Ramos (cell line): ENCODE measurements at regions not wholly inside any gene's neighbourhood (a gene's known extent, or its start where the extent isn't known, plus 50 kb on each side); places are given as distances from the start of the nearest gene placed in this dataset.

Experiments used
- in situ Hi-C: fragments of 300-500 bp; cut with MboI; formaldehyde crosslinking; loops from one replicate; pipeline ENCODE4 v1.14.3; 2022; ENCODE audit warnings: low sequenced_read_pairs; ENCODE audit not compliant: unreplicated experiment

- in situ Hi-C loops: no loop called here
Observed at GRCh38 chr4:20393486-20394100, 141.9 kb downstream of the SLIT2 start.

- in situ Hi-C loops: no loop called here
Observed at GRCh38 chr4:20394512-20394911, 142.8 kb downstream of the SLIT2 start.

GRCh38 chr4:20395160-20395773, 143.6 kb downstream of the SLIT2 start:
- in situ Hi-C loops: no loop called here

- in situ Hi-C loops: no loop called here
Observed at GRCh38 chr4:20403290-20403689, 151.6 kb downstream of the SLIT2 start.

- in situ Hi-C loops: no loop called here
Observed at GRCh38 chr4:20403846-20404245, 152.1 kb downstream of the SLIT2 start.

GRCh38 chr4:20408611-20409010, 156.9 kb downstream of the SLIT2 start:
- in situ Hi-C loops: no loop called here

- in situ Hi-C loops: no loop called here
Observed at GRCh38 chr4:20412072-20412471, 160.4 kb downstream of the SLIT2 start.

- in situ Hi-C loops: no loop called here
Observed at GRCh38 chr4:20416800-20417199, 165.1 kb downstream of the SLIT2 start.

- in situ Hi-C loops: no loop called here
Observed at GRCh38 chr4:20418861-20419451, 167.3 kb downstream of the SLIT2 start.

GRCh38 chr4:20420916-20421602, 169.4 kb downstream of the SLIT2 start:
- in situ Hi-C loops: loop anchor here (5.0 kb wide), 1 partner anchor 266 kb away; no protein-coding TSS in a partner anchor

- in situ Hi-C loops: loop anchor here (5.0 kb wide), 1 partner anchor 266 kb away; no protein-coding TSS in a partner anchor
Observed at GRCh38 chr4:20421603-20421985, 169.9 kb downstream of the SLIT2 start.

- in situ Hi-C loops: loop anchor here (5.0 kb wide), 1 partner anchor 265 kb away; no protein-coding TSS in a partner anchor
Observed at GRCh38 chr4:20422398-20422797, 170.7 kb downstream of the SLIT2 start.

- in situ Hi-C loops: loop anchor here (5.0 kb wide), 1 partner anchor 264 kb away; no protein-coding TSS in a partner anchor
Observed at GRCh38 chr4:20423420-20423819, 171.7 kb downstream of the SLIT2 start.

- in situ Hi-C loops: no loop called here
Observed at GRCh38 chr4:20426028-20426427, 174.3 kb downstream of the SLIT2 start.

GRCh38 chr4:20428436-20429160, 176.9 kb downstream of the SLIT2 start:
- in situ Hi-C loops: no loop called here

- in situ Hi-C loops: no loop called here
Observed at GRCh38 chr4:20430259-20430941, 178.7 kb downstream of the SLIT2 start.

GRCh38 chr4:20431543-20431951, 179.8 kb downstream of the SLIT2 start:
- in situ Hi-C loops: no loop called here

- in situ Hi-C loops: no loop called here
Observed at GRCh38 chr4:20432088-20432487, 180.4 kb downstream of the SLIT2 start.

GRCh38 chr4:20433097-20433705, 181.5 kb downstream of the SLIT2 start:
- in situ Hi-C loops: no loop called here
